HepG2 (cell line): ENCODE measurements at regions not wholly inside any gene's neighbourhood (a gene's known extent, or its start where the extent isn't known, plus 50 kb on each side); places are given as distances from the start of the nearest gene placed in this dataset.

Experiments used
- ATAC-seq: fragments of 200-7000 bp; cut with Tn5 transposase; 3 replicates; pipeline ENCODE4 v1.9.1; 2020; ENCODE audit warnings: mild to moderate bottlenecking, moderate library complexity
- BruUV-seq: library from RNA; stranded (reverse); fragments of 400-500 nt; replicated peaks from 2 replicates; lab custom pipeline; 2021; lab: Mats Ljungman, UMichigan
- CTCF ChIA-PET: fragments of 300-600 bp; formaldehyde crosslinking; extraction: SDS; loops from one replicate; lab custom pipeline; 2021; ENCODE audit warnings: low total read pairs, inconsistent platforms, low intra/inter-chr PET ratio; lab: Yijun Ruan, JAX
- POLR2A ChIA-PET: fragments of 350-600 bp; sonication (Branson Sonifier 250); formaldehyde crosslinking; loops from one replicate; lab custom pipeline; 2020; ENCODE audit warnings: antibody characterized with exemption, inconsistent platforms; lab: Yijun Ruan, JAX
- DNase-seq: peaks from one replicate; pipeline ENCODE4 v3.0.0-alpha.2; 2015; ENCODE audit warnings: low spot score
- FAIRE-seq: peaks from 3 replicates; lab custom pipeline; 2011; peaks lifted over from hg19 to GRCh38; lab: Jason Lieb, UNC
- H2AFZ ChIP-seq: one replicate; pipeline ENCODE4 v1.6.1; 2011; ENCODE audit warnings: low read length, inconsistent platforms
- H3K27ac ChIP-seq: fragments of 300-600 bp; 3 replicates; pipeline ENCODE4 v1.8.0; 2011; ENCODE audit warnings: mixed run types, mild to moderate bottlenecking, mixed read lengths, low read length, inconsistent platforms; ENCODE audit not compliant: insufficient read depth; ENCODE audit errors: extremely low read length
- H3K27me3 ChIP-seq, 2 experiments: fragments of 200-600 bp in 1 of 2; 2 replicates in 1 of 2; 3 replicates in 1 of 2; pipeline versions ENCODE4 v1.6.0 to v1.8.0; 2011; ENCODE audit warnings: low read length in 2 of 2, mild to moderate bottlenecking in 2 of 2, moderate library complexity in 2 of 2, inconsistent platforms in 1 of 2; ENCODE audit not compliant: insufficient read depth in 2 of 2, control insufficient read depth in 1 of 2
- H3K36me3 ChIP-seq, 2 experiments: fragments of 200-600 bp in 1 of 2; replicated peaks in 1 of 2; 2 replicates in 1 of 2; 3 replicates in 1 of 2; pipeline versions ENCODE4 v1.5.1 to v1.8.0; 2011; ENCODE audit warnings: low read length in 2 of 2, inconsistent platforms in 1 of 2; ENCODE audit not compliant: insufficient read depth in 2 of 2, control insufficient read depth in 1 of 2
- H3K4me1 ChIP-seq: 2 replicates; pipeline ENCODE4 v1.5.1; 2012; ENCODE audit warnings: low read length, inconsistent platforms; ENCODE audit not compliant: insufficient read depth
- H3K4me2 ChIP-seq: 2 replicates; pipeline ENCODE4 v1.6.0; 2011; ENCODE audit warnings: low read depth, low read length, inconsistent platforms
- H3K4me3 ChIP-seq, 3 experiments: fragments of 200-600 bp in 1 of 3; sonication (generic), shearing (Covaris generic) in 1 of 3; replicated peaks in 1 of 3; 2 replicates each; pipeline ENCODE4 v1.5.1; 2011 to 2016; ENCODE audit warnings: low read length in 3 of 3, inconsistent platforms in 2 of 3, low read depth in 2 of 3, mild to moderate bottlenecking in 2 of 3, control low read depth in 1 of 3, mixed read lengths in 1 of 3; ENCODE audit not compliant: insufficient read depth in 1 of 3
- H3K79me2 ChIP-seq: one replicate; pipeline ENCODE4 v1.6.1; 2011; ENCODE audit warnings: low read length, inconsistent platforms; ENCODE audit not compliant: insufficient read depth
- H3K9ac ChIP-seq: 2 replicates; pipeline ENCODE4 v1.6.0; 2011; ENCODE audit warnings: mild to moderate bottlenecking, low read depth, low read length, inconsistent platforms; ENCODE audit not compliant: insufficient read depth
- H3K9me3 ChIP-seq: 2 replicates; pipeline ENCODE4 v1.5.1; 2012; ENCODE audit warnings: mild to moderate bottlenecking, low read length
- H4K20me1 ChIP-seq: 2 replicates; pipeline ENCODE4 v1.6.0; 2011; ENCODE audit warnings: inconsistent platforms, mild to moderate bottlenecking, low read length, moderate library complexity; ENCODE audit not compliant: insufficient read depth
- ZNF143 ChIP-seq: sonication (generic); formaldehyde crosslinking; IDR thresholded peaks from 2 replicates; pipeline ENCODE4 v1.4.0; 2020; ENCODE audit warnings: missing genetic modification reagents
- ZNF337 ChIP-seq: sonication (generic); formaldehyde crosslinking; IDR thresholded peaks from 2 replicates; pipeline ENCODE4 v1.5.1; 2020; ENCODE audit warnings: missing genetic modification reagents, low read depth, mild to moderate bottlenecking, borderline replicate concordance
- ZNF780A ChIP-seq: sonication (generic); formaldehyde crosslinking; IDR thresholded peaks from 2 replicates; pipeline ENCODE4 v1.8.0; 2022; ENCODE audit warnings: mild to moderate bottlenecking, missing genetic modification reagents, moderate library complexity
- WGBS: methylation state at CpG from one replicate; pipeline ENCODE4 v1.1.6; 2017; ENCODE audit warnings: low lambda C conversion rate; 5-methylcytosine and 5-hydroxymethylcytosine counted together
- in situ Hi-C: cut with HindIII; loops from 2 replicates; pipeline ENCODE4 v1.10.0; 2017; ENCODE audit warnings: low pct_unique_long_range_greater_than_20kb; ENCODE audit not compliant: extremely low pct_ligation_motif_present
- intact Hi-C: fragments of 100-400 bp; cut with micrococcal nuclease; formaldehyde crosslinking; loops from one replicate; pipeline ENCODE4 v1.10.0; 2022; ENCODE audit not compliant: unreplicated experiment
- TF ChIP-seq, protein P1 (sequence below): sonication (generic); formaldehyde crosslinking; conservative IDR thresholded peaks from 2 replicates; pipeline ENCODE4 v1.8.0; 2022; ENCODE audit warnings: mild to moderate bottlenecking, moderate library complexity, missing genetic modification reagents
- TF ChIP-seq, protein P2 (sequence below): sonication (generic); formaldehyde crosslinking; IDR thresholded peaks from 2 replicates; pipeline ENCODE4 v1.5.1; 2020; ENCODE audit warnings: mild to moderate bottlenecking, missing genetic modification reagents, borderline replicate concordance
- TF ChIP-seq, protein P3 (sequence below): sonication (generic); formaldehyde crosslinking; IDR thresholded peaks from 2 replicates; pipeline ENCODE4 v1.5.0; 2020; ENCODE audit warnings: missing genetic modification reagents

DNA sequence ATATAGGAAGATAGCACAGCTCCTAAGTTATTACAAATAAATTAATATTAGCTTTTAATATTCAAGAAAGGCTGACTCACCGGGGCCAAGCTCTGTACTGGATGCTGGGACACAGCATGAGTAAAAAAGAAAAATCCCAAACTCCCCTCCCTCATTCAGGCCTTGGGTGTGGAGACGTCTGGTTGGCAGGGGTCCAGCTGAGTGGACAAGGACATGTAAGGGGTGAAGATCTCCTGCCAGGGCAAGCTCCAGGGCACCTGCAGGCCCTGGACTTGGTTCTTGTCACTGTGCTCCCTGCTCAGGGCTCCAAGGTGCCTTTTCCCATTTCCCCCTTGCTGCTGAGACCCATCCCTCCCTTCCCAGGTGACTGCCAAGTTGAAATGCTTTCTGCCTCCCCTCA is 388.5 kb downstream of the ENC1 start:
- no peaks in the 10 kb centered on the region for H3K36me3 ChIP-seq
- intact Hi-C loops = no loop called here
- BruUV-seq = no TSS peak
- DNase-seq (no peak), ATAC-seq (no peak), FAIRE-seq (no peak)
- CTCF ChIA-PET = no interaction called here
- TF ChIP-seq ZNF337 (CRISPR knock-in tag) (no peak), ZNF143 (CRISPR knock-in tag) (no peak), ZNF780A (CRISPR knock-in tag) (no peak)
- TF ChIP-seq, protein P1, sequence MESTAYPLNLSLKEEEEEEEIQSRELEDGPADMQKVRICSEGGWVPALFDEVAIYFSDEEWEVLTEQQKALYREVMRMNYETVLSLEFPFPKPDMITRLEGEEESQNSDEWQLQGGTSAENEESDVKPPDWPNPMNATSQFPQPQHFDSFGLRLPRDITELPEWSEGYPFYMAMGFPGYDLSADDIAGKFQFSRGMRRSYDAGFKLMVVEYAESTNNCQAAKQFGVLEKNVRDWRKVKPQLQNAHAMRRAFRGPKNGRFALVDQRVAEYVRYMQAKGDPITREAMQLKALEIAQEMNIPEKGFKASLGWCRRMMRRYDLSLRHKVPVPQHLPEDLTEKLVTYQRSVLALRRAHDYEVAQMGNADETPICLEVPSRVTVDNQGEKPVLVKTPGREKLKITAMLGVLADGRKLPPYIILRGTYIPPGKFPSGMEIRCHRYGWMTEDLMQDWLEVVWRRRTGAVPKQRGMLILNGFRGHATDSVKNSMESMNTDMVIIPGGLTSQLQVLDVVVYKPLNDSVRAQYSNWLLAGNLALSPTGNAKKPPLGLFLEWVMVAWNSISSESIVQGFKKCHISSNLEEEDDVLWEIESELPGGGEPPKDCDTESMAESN (CRISPR knock-in tag) = no peak
- TF ChIP-seq, protein P2, sequence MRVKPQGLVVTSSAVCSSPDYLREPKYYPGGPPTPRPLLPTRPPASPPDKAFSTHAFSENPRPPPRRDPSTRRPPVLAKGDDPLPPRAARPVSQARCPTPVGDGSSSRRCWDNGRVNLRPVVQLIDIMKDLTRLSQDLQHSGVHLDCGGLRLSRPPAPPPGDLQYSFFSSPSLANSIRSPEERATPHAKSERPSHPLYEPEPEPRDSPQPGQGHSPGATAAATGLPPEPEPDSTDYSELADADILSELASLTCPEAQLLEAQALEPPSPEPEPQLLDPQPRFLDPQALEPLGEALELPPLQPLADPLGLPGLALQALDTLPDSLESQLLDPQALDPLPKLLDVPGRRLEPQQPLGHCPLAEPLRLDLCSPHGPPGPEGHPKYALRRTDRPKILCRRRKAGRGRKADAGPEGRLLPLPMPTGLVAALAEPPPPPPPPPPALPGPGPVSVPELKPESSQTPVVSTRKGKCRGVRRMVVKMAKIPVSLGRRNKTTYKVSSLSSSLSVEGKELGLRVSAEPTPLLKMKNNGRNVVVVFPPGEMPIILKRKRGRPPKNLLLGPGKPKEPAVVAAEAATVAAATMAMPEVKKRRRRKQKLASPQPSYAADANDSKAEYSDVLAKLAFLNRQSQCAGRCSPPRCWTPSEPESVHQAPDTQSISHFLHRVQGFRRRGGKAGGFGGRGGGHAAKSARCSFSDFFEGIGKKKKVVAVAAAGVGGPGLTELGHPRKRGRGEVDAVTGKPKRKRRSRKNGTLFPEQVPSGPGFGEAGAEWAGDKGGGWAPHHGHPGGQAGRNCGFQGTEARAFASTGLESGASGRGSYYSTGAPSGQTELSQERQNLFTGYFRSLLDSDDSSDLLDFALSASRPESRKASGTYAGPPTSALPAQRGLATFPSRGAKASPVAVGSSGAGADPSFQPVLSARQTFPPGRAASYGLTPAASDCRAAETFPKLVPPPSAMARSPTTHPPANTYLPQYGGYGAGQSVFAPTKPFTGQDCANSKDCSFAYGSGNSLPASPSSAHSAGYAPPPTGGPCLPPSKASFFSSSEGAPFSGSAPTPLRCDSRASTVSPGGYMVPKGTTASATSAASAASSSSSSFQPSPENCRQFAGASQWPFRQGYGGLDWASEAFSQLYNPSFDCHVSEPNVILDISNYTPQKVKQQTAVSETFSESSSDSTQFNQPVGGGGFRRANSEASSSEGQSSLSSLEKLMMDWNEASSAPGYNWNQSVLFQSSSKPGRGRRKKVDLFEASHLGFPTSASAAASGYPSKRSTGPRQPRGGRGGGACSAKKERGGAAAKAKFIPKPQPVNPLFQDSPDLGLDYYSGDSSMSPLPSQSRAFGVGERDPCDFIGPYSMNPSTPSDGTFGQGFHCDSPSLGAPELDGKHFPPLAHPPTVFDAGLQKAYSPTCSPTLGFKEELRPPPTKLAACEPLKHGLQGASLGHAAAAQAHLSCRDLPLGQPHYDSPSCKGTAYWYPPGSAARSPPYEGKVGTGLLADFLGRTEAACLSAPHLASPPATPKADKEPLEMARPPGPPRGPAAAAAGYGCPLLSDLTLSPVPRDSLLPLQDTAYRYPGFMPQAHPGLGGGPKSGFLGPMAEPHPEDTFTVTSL (CRISPR knock-in tag) = no peak
- TF ChIP-seq, protein P3, sequence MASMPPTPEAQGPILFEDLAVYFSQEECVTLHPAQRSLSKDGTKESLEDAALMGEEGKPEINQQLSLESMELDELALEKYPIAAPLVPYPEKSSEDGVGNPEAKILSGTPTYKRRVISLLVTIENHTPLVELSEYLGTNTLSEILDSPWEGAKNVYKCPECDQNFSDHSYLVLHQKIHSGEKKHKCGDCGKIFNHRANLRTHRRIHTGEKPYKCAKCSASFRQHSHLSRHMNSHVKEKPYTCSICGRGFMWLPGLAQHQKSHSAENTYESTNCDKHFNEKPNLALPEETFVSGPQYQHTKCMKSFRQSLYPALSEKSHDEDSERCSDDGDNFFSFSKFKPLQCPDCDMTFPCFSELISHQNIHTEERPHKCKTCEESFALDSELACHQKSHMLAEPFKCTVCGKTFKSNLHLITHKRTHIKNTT = no peak
- H2AFZ ChIP-seq = no peak overlapping the region
- H3K9ac ChIP-seq = no peak overlapping the region
- POLR2A ChIA-PET = no interaction called here
- H3K27ac ChIP-seq = no peak overlapping the region
- H4K20me1 ChIP-seq = no peaks in the 10 kb centered on the region
- no peaks in the 10 kb centered on the region for H3K9me3 ChIP-seq
- in situ Hi-C loops = no loop called here
- H3K4me3 ChIP-seq = no peak overlapping the region
- WGBS = 0% methylated on average over 2 of the region's 2 CpGs
- no peaks in the 10 kb centered on the region for H3K4me1 ChIP-seq
- H3K4me2 ChIP-seq = no peak overlapping the region
- no peaks in the 10 kb centered on the region for H3K79me2 ChIP-seq
- peaks cover 0 to 14% of the 10 kb centered on the region in 2 experiments; a peak in 1 of 5 replicates for H3K27me3 ChIP-seq
